Activated CD4-positive, alpha-beta T cell treated with anti-CD3 and anti-CD28 coated beads for 4 hours (primary cell): ENCODE measurements at regions not wholly inside any gene's neighbourhood (a gene's known extent, or its start where the extent isn't known, plus 50 kb on each side); places are given as distances from the start of the nearest gene placed in this dataset.

Experiments
- DNase-seq, 2 donors: peaks; one replicate each; pipeline ENCODE4 v3.0.0-alpha.2; 2020

- no peak for DNase-seq
Observed at GRCh38 chr9:115169003-115169402, 51.0 kb upstream of the TNC start.

- no peak for DNase-seq
Observed at GRCh38 chr9:115170358-115171073, 52.6 kb upstream of the TNC start.

- DNase-seq: no peak
Observed at GRCh38 chr9:115171921-115172388, 54.0 kb upstream of the TNC start.

- no peak for DNase-seq
Observed at GRCh38 chr9:115182264-115182663, 64.3 kb upstream of the TNC start.

GRCh38 chr9:115183436-115183835 is 65.5 kb upstream of the TNC start:
- no peak for DNase-seq

GRCh38 chr9:115189686-115190085 is 71.7 kb upstream of the TNC start:
- DNase-seq: no peak

- no peak for DNase-seq
Observed at GRCh38 chr9:115191667-115192066, 73.7 kb upstream of the TNC start.

- no peak for DNase-seq
Observed at GRCh38 chr9:115192280-115192679, 74.3 kb upstream of the TNC start.

GRCh38 chr9:115192835-115193525 is 75.0 kb upstream of the TNC start:
- no peak for DNase-seq

- no peak for DNase-seq
Observed at GRCh38 chr9:115193777-115194176, 75.8 kb upstream of the TNC start.

- DNase-seq: no peak
Observed at GRCh38 chr9:115194216-115194615, 76.3 kb upstream of the TNC start.

- no peak for DNase-seq
Observed at GRCh38 chr9:115195912-115196311, 78.0 kb upstream of the TNC start.

- no peak for DNase-seq
Observed at GRCh38 chr9:115196919-115197318, 79.0 kb upstream of the TNC start.

- DNase-seq: no peak
Observed at GRCh38 chr9:115198001-115198400, 80.0 kb upstream of the TNC start.

- no peak for DNase-seq
Observed at GRCh38 chr9:115200711-115201505, 83.0 kb upstream of the TNC start.

GRCh38 chr9:115202181-115202580 is 84.2 kb upstream of the TNC start:
- DNase-seq: no peak

GRCh38 chr9:115202960-115203751 is 85.2 kb upstream of the TNC start:
- DNase-seq: no peak

- no peak for DNase-seq
Observed at GRCh38 chr9:115204904-115205453, 87.0 kb upstream of the TNC start.

- no peak for DNase-seq
Observed at GRCh38 chr9:115207003-115207836, 89.3 kb upstream of the TNC start.

GRCh38 chr9:115208501-115208900 is 90.5 kb upstream of the TNC start:
- DNase-seq: no peak

- no peak for DNase-seq
Observed at GRCh38 chr9:115209601-115210306, 91.8 kb upstream of the TNC start.
